ENCODE measurements at regions not wholly inside any gene's neighbourhood (a gene's known extent, or its start where the extent isn't known, plus 50 kb on each side); places are given as distances from the start of the nearest gene placed in this dataset.

DNA sequence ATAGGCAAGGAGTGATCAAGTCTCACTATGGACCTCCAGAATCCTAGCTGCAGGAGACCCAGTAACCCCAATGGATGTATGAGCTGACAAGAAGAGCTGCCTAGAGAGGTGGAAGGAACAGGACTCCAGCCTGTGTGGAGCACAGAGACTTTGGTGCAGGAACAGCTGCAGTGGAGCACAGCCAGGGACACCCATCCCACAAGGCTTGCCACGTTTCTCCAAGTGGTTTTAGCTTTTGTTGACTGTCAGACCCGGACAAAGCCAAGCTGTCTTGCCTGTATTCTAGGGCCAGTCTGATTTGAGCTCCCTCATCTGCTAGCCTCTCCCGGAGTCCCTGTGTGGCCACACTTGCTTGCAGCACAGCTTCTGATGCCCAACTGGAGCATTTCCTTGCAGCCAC lies 224.7 kb downstream of the CHRM2 start:
- TF ChIP-seq, protein P1, sequence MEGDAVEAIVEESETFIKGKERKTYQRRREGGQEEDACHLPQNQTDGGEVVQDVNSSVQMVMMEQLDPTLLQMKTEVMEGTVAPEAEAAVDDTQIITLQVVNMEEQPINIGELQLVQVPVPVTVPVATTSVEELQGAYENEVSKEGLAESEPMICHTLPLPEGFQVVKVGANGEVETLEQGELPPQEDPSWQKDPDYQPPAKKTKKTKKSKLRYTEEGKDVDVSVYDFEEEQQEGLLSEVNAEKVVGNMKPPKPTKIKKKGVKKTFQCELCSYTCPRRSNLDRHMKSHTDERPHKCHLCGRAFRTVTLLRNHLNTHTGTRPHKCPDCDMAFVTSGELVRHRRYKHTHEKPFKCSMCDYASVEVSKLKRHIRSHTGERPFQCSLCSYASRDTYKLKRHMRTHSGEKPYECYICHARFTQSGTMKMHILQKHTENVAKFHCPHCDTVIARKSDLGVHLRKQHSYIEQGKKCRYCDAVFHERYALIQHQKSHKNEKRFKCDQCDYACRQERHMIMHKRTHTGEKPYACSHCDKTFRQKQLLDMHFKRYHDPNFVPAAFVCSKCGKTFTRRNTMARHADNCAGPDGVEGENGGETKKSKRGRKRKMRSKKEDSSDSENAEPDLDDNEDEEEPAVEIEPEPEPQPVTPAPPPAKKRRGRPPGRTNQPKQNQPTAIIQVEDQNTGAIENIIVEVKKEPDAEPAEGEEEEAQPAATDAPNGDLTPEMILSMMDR (IDR thresholded peaks at IDR 0.05), result no peak
- no peak for TF ChIP-seq POLR2A (IDR thresholded peaks at IDR 0.05)
